Glomerular visceral epithelial cell (primary cell): ENCODE measurements at regions not wholly inside any gene's neighbourhood (a gene's known extent, or its start where the extent isn't known, plus 50 kb on each side); places are given as distances from the start of the nearest gene placed in this dataset.
A peak's percentile ranks its signal among the peaks of the same experiment; 100 is the strongest.

Source experiments
- DNase-seq: peaks from one replicate; pipeline ENCODE4 v3.0.0-alpha.2; 2016; ENCODE audit errors: extremely low spot score

DNA sequence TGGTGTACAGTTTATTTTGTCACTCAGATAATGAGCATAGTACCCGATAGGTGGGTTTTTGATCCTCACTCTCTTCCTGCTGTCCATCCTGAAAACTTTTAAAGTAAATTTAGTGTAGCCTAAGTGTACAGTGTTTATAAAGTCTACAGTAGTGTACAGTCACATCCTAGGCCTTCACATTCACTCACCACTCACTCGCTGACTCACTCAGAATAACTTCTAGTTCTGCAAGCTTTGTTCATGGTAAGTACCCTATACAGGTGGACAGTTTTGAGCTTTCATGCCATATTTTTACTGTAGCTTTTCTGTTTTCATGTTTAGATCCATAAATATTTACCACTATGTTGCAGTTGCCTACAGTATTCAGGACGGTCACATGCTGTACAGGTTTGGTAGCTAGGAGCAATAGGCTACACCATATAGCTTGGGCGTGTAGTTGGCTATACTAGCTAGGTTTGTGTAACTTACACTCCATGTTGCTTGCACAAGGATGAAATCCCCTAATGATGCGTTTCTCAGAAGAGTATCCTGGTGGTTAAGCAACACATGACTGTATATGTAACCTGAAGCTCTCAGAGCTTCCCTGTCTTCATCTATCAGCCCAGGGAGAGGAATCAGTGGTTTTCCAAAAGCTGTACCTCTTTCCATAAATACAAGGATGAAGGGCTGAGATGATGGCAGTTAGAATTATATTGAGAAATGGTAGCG lies 87.6 kb upstream of the SLC25A26 start:
- DNase-seq: peak; percentile 42

- DNase-seq: no peak
Observed at GRCh38 chr3:66128623-66129022, 89.9 kb upstream of the MAGI1 start.

DNA sequence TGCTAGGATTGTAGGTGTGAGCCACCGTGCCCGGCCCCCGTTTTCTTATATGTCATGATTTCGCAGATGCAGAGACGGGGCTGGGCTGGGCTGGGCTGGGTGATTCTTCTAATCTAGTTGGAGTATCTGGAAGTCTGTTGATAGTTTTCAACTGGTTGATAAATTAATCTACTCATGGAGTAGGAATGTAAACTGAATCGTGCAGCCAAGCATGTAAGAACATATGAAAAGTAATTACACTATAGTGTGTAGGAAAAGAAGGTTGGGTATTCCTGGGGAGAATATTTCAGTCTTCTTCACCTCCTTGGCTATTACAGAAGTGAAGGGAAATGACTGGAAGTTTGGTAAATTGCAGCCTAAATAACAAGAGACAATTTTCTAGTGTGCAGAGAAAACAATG lies 82.6 kb upstream of the MAGI1 start:
- DNase-seq: peak; percentile 46

- peak; percentile 89 for DNase-seq
Observed at GRCh38 chr3:66115858-66116654, 77.3 kb upstream of the MAGI1 start.

DNA sequence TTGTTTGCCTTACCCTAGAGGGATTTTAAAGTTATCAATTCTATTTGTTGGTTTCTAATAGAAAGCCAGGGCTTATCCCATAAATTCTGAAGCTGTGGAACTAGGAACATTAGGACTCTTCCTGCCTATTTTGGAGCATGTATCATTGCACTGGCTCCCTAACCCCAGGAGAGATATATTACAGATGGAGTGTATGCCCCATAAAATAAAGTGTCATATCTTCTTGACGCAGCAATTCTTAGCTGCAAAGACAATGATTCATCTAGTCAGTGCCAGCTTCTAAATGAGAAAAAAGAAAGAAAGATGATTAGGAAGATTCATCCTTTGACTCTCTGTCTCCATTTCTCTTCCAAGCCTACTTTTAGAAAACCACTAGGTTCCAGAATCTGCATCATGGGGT lies 74.8 kb upstream of the MAGI1 start:
- DNase-seq: no peak

DNA sequence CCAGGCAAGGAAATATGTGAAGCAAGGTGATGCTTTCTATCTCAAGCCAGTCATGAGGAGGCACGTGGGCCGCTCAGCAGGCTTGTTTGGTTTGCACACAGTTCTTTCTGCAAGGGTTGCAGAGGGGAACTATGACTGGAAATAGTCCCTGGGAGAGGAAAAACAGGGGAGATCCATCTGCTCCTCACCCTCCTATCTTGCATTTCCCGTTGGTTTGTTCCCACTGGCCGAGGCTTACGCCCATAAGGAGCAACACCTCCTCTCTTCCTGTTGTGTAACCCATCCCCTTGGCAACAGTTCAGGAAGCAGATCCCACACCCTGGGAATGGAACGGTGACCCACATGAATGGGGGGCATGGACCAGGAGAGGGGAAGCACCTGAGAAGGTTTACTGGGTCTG lies 72.1 kb upstream of the MAGI1 start:
- DNase-seq: no peak

GRCh38 chr3:66107855-66108254 lies 69.1 kb upstream of the MAGI1 start:
- peak; percentile 7 for DNase-seq

- DNase-seq: no peak
Observed at GRCh38 chr3:66106788-66107187, 68.1 kb upstream of the MAGI1 start.

GRCh38 chr3:66104535-66104934 lies 65.8 kb upstream of the MAGI1 start:
- no peak for DNase-seq

- DNase-seq: no peak
Observed at GRCh38 chr3:66103729-66104128, 65.0 kb upstream of the MAGI1 start.

DNA sequence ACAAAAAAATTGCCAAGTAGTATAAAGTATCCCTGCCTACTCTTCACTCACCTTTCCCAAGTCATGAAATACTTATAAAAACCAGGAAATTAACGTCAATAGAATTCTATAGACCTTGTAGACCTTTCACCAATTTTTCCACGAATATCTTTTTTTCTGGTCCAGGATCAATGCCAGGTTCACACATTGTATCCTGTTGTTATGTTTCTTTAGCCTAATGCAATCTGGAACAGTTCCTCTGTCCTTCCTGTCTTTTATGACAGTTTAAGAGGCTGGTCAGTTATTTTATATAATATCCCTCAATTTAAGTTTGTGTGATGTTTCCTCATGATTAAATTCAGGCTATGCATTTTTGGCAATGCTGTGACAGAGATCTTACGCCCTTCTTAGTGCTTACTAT lies 63.2 kb upstream of the MAGI1 start:
- DNase-seq: no peak

- peak; percentile 2 for DNase-seq
Observed at GRCh38 chr3:66099541-66100065, 60.9 kb upstream of the MAGI1 start.

GRCh38 chr3:66098436-66098835 lies 59.7 kb upstream of the MAGI1 start:
- DNase-seq: peak; percentile 2

DNA sequence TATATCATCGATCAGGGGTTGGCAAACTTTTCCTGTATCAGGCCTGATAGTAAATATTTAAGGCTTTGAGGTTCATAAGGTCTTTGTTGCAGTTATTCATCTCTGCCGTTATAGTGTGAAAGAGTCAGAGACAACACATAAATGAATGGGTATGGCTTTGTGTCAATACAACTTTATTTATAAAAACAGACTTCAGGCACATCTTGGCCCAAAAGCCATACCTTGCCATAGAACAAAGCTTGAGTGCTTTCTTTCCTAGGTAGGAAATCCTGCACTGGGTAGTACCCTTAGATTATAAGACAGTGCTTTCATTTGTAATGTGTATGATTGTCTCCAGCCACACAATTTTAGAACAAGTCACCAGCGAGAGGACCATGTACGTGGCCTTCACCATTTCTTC lies 58.9 kb upstream of the MAGI1 start:
- DNase-seq: no peak

DNA sequence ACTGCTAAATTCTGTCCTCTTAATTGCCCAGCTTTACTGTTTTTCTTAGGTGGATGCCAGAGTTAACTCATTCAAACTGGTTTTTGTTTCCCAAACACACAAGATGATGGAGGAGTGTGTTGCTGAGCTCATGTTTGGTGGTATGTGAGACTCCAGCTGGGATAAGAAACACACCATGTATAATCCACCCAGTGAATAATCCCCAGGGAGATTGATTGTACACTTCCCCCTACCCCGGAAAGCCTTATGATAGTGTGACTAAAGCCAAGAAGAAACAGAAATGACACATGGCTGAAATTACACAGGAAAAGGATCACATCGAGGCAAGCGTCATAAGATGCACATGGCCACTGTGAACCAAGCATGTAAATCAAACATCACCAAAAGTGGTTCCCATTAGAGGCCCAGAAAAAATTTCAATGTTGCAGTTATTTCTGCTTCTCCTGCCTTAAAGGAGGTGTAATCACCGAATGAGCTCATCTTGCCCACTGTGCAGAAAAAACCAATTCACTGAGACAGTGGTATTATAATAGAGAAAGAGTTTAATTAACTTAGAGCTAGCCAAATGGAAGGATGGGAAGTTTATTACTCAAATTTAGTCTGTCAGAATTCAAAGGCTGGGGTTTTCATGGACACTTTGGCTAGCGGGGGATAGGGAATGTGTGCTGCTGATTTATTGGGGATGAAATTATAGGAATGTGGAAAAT lies 56.7 kb upstream of the MAGI1 start:
- DNase-seq: no peak

DNA sequence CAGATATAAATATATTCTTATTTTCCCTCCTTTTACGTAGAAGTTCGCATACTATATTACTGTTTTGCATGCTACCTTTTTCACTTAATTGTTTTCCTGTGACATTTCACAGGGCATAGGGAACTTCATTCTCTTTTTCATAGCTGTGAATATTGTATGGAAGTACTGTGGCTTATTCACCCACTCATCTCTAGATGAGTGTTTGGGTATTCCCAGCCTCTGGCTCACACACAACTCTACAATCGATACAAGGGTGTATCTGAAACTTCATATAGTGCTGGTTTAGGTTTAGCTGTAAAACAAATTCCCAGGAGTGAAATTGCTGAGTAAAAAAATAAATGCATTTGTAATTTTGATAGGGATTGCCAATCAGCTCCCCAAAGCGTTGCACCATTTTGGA lies 55.3 kb upstream of the MAGI1 start:
- no peak for DNase-seq

GRCh38 chr3:66092175-66092995 lies 53.7 kb upstream of the MAGI1 start:
- DNase-seq: no peak
